Stimulated activated CD4-positive, alpha-beta T cell treated with anti-CD3 and anti-CD28 coated beads, Interleukin-15, amount 100 ng/mL, for 48 hours (primary cell): ENCODE measurements at regions not wholly inside any gene's neighbourhood (a gene's known extent, or its start where the extent isn't known, plus 50 kb on each side); places are given as distances from the start of the nearest gene placed in this dataset.

Experiments used
- DNase-seq, 2 donors: peaks; one replicate each; pipeline ENCODE4 v3.0.0-alpha.2; 2020; ENCODE audit warnings: low read depth in 2 of 2

DNA sequence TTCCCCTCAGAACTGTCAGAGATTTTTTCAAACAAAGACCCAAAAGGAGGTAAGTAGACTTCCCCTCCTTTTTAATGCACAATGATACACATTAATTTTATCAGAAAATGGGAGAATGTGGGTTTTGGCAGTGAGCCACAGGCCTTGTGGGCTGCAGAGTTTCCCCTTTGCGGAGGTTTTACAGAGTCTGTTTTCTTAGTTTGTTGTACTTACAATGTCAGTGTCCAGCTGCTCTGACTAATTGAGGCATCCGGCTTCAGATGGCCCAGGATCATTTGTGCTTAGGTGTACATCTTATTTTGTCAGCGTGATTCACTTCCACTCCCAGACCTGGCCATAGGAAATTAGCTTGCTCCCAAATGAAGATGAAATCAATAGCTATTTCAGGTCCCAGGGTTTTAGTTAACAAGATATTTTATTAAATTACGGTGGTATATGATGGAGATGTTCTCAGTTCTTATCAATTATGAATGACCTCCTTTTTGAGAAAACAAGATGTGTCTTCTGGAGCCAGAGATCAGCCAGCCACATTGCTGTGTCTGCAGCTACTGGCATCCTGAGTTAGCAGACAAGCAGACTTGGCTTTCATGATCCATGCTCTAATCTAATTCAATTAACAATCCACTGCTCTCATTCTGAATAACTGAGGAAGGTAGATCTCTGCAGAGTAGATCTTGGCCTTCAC, 1086.6 kb upstream of the SORCS1 start:
- no peak for DNase-seq

DNA sequence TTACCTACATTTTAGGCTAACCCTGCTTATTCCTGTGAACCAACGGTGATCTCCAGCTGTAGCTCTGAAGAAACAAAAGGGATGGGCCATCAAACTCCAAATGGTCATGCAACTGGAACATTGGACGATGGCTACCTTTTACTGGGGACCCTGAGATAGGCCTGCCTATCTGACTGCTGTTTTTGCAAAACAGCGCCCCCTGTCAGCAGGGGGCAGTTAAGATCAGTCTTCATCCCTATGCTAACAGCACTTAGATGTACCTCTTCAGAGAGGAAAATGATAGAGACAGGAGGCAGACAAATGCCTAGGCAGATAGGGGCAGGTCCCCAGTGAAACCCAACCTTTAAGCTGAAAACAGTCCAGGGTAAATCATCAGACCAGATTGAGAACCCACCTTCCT, 1085.4 kb upstream of the SORCS1 start:
- no peak for DNase-seq

DNA sequence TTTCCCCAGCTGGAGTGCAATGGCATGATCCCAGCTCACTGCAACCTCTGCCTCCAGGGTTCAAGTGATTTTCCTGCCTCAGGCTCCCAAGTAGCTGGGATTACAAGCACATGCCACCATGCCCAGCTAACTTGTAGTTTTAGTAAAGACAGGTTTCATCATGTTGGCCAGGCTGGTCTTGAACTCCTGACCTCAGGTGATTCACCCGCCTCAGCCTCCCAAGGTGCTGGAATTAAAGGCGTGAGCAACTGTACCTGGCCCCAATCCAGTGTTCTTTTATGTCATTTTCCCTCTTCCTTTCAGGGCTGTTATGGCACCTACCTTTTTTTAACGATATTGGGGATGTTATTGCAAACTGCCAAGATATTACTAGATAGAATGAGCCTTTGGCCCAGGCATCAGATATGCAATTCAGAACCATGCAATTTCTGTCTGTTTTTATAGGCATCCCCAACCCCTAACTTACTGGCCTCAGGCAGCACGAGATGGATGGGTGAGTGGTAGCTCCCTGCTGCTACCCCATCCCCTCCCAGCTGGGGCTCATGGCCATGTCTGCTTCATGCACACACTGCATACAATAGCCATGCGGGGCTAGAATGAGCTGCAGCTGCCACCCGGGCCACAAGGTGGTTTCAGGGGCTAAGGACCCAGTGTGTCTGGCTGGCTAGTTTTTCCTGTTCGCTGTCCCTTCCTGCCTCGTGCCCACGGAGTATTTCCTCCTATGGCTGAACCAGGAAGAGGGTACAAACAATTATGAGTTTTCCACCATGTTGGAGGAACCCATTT, 1080.1 kb upstream of the SORCS1 start:
- DNase-seq, result no peak

DNA sequence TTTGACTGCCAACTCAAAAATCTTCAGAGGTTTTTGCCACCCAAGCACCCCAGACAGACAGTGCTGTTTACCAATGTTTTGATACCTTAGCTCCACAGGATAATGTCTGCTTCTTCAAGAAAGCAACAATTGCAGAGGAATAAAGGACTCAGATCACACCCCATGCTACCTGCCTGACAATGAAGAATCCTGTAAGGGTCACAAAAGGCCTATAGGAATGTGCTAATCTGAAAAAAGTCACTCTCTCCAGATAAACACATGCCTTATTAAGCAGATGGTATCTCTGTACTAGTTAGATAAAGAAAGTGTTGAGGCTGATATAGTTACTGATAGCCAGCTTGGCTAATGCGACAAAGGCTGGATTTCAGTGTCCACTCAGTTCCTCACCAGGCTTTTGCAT, 1076.7 kb upstream of the SORCS1 start:
- no peak for DNase-seq

DNA sequence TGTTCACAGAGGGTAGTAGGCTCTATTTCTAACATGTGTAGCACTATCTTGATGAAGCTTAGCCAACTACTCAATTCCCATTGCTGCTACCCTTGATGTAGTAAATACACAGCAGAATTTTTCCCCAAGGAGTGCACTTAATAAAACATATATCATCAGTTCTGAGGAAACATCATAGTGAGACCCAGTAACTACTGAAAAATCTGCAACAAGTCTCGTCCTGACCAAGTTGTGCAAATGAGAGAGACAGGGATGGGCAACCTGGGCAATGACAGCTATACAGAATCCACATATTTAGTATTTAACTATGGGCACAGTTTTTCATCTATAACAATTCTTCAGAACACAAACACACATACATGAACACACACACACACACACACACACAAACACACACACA, 1073.8 kb upstream of the SORCS1 start:
- no peak for DNase-seq

DNA sequence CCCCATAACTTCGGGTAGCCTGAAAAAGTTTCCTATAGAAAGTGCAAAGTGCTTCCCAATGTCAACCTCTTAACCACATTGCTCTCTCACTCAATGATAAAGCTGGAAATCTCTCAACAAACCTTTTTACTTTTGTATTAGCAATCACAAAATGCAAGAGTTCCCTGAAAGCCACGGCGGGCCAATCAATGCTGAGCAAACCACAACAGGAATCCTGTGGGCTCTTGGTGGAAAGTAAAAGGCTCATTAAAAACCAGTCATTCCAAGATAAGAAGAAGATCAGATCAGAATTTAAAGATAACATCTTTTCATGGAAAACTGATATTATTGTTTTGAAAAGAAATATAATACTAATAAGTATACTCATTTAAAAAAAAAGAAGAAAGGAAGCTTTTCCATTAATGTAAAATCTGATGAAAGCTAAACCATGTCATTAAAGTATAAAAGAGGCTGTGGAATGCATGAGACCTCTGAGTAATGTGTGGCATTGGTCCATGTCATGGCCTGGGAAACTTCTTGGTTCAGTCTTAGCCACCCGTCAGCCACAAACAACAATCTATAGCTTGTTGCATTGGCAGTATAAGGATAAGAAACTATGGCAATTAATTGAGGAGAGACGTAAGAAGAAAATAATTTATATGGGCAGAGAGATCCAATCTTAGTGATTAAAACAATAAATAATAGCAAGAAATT, 1066.1 kb upstream of the SORCS1 start:
- no peak for DNase-seq

DNA sequence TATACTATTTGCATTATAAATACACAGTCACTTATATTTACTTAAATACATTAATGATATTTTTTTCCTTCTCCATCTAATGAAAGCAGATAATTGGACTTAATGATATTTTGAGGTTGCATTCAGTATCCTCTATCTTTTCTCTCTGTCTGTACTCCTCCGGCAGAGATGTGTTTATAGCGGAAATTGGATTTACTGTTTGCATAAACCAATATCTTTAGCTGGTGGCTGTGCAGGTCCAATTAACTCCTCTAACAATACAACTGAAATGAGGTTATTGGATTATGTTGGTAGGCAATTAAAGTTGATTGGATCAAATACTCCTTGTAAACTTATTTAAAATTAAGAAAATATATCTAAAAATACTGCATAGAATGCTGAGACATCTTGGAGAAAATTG, 1044.2 kb upstream of the SORCS1 start:
- DNase-seq, result no peak

DNA sequence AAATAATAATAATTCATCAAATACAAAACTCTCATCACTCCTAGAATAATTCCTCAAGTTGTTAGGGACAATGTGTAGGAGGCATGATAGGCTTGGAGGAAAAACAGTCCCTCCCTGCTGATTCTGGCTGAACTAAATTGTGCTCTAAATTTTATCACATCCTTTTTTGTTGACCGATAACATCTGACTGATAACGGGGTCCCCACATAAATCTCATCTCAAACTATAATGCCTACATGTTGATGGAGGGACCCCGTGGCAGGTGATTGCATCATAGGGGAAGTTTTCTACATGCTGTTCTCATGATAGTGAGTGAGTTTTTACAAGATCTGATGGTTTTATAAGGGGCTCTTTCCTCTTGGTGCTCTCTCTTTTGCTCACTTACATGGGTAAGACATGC, 1043.5 kb upstream of the SORCS1 start:
- DNase-seq, result no peak

DNA sequence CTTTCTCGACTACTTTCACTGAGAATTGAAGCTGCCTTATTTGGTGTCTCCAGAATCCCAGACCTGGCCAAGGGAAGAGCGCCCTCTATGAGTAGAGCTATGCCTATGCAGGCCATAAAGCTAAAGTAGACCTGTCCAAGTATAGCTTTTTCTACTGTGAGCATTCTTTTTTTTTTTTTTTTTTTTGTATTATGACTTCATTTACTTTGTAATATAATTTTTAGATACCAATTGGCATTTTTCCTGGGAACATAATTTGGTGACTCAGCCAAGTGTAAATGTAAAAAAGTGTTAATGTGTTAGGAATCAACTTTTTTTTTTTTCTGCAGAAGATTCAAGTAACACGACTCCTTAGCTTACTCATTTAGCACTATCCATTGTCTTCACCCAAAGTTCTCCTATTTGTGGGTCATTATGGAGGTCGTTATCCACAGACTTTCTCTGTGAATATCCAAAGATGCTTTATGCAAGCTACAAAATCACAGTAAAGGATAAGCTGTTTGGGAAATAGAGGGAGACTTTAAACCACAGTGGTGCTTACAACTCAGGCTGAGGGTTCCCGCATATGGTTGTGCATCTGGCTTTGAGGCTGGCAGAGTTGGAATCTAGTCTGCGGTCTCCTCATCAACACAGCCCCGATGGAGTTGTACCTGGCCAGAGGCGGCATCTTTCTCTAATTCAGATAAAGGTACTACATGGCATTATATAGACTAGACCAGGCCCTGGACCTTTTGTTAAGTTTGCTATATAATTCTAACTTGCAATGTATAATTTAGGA, 1040.2 kb upstream of the SORCS1 start:
- DNase-seq, result no peak

DNA sequence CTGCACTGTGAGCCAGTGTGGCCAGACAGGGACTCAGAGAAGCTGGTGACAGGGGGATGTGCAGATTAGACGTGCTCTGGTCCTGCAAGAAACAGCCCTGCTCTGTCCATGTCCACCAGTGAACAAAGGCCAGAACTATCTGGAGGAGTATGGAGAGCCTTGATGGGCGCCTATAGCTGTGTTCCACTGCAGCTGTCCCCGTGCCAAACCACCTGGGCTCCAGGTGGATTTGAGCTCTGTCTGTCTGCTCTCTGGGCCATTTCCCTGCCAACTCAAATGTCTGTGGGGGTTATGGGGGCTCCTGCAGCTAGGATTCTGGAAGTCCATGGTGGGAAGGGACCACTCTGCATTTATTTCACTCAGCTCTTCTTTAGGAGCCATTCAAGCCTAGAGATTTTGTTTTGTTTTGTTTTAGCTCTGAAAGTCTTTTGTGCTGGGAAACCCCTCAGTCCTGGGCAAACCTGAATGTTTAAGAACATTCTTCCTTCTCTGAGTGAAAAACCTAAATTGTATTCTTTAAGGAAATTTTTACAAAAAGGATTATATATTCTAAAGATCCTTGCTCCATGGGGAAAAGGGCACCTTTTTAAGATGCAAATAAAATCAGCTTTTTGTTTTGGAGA, 1039.5 kb upstream of the SORCS1 start:
- DNase-seq, result no peak

DNA sequence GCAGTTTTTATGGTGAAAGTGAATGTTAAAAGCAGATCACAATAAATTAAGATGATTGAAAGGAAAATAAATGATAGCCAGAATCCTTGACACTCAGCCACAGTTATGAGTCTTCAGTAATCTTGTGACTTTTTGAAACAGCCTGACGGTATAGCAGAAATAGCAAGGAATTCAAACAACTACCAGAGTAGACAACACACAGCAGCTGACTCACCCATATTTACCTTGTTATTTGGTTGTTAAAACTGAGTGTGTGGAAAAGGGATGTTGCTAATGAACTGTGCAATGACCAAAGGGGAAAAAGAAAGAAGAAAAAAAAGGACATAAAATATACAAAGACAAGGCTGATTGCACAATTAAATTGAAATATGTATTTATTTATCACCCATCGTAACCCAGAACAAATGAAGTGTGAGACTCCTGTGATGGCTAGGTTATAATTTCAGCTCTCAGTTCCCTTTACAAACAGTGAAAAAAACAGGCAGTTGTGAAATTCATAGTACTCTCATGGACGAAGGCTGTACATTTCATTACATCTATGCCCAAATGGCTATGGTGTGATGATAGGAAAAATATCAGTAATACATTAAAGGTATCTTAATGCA, 1023.0 kb upstream of the SORCS1 start:
- DNase-seq, result no peak

DNA sequence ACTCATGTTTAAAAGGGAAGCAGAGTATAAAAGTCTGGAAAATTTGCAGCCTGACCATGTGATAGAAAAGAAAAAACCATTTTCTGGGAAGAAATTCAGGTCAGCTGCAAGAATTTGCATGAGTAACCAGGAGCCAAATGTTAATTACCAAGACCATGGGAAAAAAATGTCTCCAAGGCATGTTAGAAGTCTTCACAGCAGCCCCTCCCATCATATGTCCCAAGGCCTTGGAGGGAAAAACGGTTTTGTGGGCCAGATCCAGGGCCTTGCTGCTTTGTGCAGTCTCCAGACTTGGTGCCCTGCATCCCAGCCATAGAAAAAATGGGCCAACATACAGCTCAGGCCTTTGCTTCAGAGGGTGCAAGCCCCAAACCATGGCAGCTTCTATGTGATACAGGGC, 1019.6 kb upstream of the SORCS1 start:
- no peak for DNase-seq

DNA sequence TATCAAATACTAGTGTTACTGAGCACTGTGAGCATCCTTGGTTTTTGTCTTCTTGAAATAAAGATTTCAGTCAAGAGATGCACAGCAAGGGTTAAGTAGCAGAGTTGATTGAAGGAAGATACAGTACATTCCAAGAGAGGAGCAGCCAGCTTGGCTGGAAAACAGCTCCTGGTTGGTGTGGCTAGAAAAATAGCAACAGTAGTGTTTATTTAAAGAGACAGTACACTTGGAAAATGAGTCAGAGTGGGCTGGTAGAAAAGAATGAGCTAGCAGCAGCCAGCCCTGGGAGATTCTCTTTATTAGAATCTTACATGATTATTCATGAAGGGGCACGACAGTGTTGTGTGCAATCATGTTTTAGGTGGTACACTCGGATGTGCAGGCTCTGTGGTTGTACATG, 1016.4 kb upstream of the SORCS1 start:
- no peak for DNase-seq

DNA sequence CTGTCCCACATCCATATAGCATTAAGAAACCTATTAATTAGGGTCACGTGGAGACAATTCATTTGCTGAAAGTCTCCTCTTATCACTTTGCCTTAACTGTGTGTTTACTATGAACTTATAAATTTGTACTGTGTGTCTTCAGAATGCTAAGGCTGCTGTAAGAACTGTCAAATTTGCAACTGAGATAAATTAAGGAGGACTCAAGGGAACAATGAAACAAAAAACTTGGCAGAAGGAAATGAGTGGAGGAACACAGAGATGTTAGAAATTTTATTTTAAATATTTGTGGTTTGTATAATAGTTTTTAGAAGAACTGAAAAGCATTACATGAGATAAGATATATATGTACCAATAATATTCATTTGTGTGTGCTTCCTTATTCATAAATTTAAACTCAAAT, 1005.3 kb upstream of the SORCS1 start:
- no peak for DNase-seq

DNA sequence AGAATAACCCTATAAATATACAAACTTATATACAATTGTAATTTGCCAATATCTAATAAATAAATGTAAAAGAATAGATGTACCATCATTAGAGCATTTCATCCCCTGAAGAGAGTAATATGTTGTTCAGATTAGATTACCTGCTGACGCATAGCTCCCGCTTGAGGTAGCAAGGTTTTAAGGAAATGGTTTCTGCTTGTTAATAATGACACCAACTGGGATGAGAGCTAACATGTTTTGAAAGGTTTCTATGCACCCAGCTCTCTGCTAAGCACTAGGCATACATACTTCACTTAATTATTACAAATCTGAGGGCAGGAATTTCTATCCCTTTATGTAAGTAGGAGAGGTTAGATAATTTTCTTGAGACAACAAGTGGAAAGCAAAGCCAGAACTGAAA, 1003.3 kb upstream of the SORCS1 start:
- no peak for DNase-seq

DNA sequence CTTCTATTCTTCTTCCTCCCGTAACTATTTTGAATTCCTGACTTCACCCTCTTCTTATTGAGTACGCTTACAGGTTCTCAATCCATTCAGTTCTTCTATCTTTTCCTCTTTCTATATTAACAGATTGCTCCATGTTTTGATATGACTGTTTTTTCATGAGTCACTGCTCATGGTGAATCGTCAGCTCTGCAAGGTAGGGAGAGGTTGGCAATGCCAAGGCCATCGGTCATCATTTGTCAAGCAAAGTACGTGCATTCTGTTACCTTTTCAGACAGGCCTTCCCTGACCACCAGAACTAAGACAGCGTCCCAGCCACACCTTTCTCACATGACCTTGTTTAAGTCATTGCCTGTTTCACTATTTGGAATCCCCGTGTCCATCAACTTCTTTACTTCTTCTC, 1001.9 kb upstream of the SORCS1 start:
- no peak for DNase-seq

DNA sequence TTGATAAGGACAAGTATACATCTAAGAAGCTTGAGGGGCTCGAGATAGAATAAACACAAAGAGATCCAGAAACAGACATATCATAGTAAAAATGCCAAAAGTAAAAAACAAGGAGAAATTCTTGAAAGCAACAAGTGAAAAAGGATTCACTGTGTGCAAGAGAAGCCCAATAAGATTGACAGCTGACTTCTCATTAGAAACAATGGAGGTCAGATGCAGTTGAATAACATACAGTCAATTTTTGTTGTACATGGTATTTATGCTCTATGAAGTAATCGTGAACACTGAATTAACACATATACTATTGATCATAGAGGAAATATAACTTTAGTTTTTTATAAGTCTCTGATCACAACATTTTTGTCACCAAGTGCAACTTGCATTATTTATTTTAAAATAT, 982.8 kb upstream of the SORCS1 start:
- no peak for DNase-seq

DNA sequence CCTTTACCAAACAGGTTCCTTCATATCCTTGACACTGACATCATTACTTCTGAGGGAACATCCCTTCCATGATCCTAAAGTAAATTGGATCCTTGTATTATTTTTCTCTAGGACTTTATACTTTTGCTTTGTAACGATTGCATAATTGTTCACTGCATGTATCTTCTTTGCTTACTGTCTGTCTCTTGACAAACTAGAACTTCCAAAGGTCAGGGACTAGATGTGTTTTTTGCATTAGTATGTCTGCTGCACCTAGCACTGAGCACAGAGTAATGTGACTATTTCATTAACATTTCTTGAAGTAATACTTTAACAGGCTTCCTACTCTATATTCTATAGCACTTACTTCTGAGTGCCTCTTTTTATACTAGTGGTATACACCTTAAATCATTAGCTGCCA, 976.6 kb upstream of the SORCS1 start:
- no peak for DNase-seq

DNA sequence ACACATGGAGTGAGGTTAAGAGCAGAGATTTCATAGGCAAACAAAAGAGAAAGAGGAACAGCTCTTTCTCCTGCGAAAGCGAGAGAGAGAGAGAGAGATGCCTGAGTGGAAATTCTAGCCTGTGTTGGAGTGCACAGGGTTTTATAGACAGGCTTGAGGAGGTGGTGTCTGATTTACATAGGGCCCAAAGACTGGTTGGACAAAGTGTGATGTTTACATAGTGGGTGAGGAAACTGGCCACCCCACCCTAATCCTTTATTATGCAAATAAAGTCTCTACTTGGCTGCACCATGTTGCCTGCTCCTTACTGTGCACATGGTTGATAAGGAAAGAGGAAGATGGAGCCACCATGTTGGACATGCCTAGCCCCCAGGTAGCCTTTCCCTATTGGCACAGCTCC, 967.8 kb upstream of the SORCS1 start:
- no peak for DNase-seq

DNA sequence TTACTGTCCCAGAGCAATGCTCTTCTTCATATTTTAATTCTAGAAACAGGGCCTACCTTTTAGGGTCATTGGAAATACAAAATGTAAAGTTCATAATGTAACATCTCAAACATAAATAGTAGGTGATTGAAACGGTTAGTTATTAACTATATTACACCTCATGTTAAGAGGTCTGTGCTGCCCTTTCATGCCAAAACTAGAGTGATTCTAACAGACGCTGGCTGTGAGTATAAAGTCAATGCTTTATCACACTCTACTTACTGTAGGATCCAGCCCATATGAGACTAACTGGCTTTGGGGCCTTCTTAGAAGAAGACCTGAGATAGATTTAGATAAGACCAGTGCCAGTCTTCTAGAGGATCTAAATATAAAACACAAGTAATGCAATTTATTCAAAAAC, 966.1 kb upstream of the SORCS1 start:
- no peak for DNase-seq

DNA sequence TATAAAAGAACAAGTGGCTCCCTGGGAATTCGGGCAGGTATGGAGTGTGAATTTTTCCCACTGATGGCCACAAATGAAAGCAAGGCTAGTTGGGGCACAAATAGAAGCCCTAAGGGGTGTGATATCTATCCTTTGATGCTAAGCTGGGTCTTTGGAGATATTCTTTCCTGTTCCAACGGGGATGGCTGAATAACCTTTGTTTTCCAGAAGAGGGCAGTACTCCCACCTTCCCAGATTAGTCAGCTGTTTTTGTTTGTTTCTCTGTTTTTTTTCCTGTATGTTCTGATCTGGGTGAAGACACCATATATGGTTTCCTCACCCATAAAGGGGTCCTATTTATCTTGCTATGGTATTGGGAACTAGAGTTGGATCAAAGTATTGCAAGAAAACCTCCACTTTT, 947.7 kb upstream of the SORCS1 start:
- no peak for DNase-seq
